ENCODE measurements at regions not wholly inside any gene's neighbourhood (a gene's known extent, or its start where the extent isn't known, plus 50 kb on each side); places are given as distances from the start of the nearest gene placed in this dataset.

GRCh38 chr2:122491011-122491410 is 735.6 kb downstream of the TSN start:
- TF ChIP-seq CTCF (IDR thresholded peaks at IDR 0.05) (no peak), POLR2A (IDR thresholded peaks at IDR 0.05) (no peak)

Data from ovary (tissue), 3 donors.